ENCODE measurements at regions not wholly inside any gene's neighbourhood (a gene's known extent, or its start where the extent isn't known, plus 50 kb on each side); places are given as distances from the start of the nearest gene placed in this dataset.

GRCh38 chr11:80349997-80350396 lies 909.2 kb upstream of the TENM4 start:
- TF ChIP-seq CTCF (IDR thresholded peaks at IDR 0.05; ENCODE audit: insufficient read depth, low read length) = no peak
- TF ChIP-seq SPI1 (IDR thresholded peaks at IDR 0.05; ENCODE audit: borderline replicate concordance, low read depth) = no peak
- no peak for TF ChIP-seq POLR2AphosphoS5 (IDR thresholded peaks at IDR 0.05; ENCODE audit: low read depth)
- TF ChIP-seq, protein P1, sequence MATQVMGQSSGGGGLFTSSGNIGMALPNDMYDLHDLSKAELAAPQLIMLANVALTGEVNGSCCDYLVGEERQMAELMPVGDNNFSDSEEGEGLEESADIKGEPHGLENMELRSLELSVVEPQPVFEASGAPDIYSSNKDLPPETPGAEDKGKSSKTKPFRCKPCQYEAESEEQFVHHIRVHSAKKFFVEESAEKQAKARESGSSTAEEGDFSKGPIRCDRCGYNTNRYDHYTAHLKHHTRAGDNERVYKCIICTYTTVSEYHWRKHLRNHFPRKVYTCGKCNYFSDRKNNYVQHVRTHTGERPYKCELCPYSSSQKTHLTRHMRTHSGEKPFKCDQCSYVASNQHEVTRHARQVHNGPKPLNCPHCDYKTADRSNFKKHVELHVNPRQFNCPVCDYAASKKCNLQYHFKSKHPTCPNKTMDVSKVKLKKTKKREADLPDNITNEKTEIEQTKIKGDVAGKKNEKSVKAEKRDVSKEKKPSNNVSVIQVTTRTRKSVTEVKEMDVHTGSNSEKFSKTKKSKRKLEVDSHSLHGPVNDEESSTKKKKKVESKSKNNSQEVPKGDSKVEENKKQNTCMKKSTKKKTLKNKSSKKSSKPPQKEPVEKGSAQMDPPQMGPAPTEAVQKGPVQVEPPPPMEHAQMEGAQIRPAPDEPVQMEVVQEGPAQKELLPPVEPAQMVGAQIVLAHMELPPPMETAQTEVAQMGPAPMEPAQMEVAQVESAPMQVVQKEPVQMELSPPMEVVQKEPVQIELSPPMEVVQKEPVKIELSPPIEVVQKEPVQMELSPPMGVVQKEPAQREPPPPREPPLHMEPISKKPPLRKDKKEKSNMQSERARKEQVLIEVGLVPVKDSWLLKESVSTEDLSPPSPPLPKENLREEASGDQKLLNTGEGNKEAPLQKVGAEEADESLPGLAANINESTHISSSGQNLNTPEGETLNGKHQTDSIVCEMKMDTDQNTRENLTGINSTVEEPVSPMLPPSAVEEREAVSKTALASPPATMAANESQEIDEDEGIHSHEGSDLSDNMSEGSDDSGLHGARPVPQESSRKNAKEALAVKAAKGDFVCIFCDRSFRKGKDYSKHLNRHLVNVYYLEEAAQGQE (IDR thresholded peaks at IDR 0.05; ENCODE audit: insufficient replicate concordance, low read depth) = no peak
- no peak for TF ChIP-seq GABPA (IDR thresholded peaks at IDR 0.05; ENCODE audit: low read depth)

All from HL-60 (cell line).